ENCODE measurements at regions not wholly inside any gene's neighbourhood (a gene's known extent, or its start where the extent isn't known, plus 50 kb on each side); places are given as distances from the start of the nearest gene placed in this dataset.

DNA sequence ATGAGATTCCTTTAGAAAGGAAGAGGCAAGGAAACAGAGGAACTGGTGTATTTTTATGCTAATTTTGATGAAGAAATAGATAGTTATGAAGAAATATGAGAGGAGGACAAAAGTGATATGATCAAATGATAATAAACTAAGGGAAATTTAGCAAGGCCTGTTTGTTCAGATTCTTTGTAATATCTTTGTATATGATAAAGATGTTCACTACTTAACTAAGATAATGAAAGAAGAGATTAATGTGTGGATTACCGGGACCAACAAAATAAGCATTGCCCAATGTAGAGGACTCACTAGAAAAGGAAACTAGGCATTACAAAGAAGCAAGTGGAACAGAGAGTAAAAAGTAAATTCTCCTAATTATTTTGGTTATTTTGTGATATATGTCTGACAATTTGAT is 99.0 kb upstream of the FIGN start (continued):
- TF ChIP-seq CHD7 (IDR thresholded peaks at IDR 0.05; ENCODE audit: insufficient replicate concordance, low read length): no peak

Data from H1 (cell line).